Trophoblast cell (in vitro differentiated cells and primary cell): ENCODE measurements at regions not wholly inside any gene's neighbourhood (a gene's known extent, or its start where the extent isn't known, plus 50 kb on each side); places are given as distances from the start of the nearest gene placed in this dataset.

Source experiments
- DNase-seq, 2 donors: peaks; one replicate each; pipeline ENCODE4 v3.0.0-alpha.2; 2016
- H2AFZ ChIP-seq: 2 replicates; pipeline ENCODE4 v1.6.1; 2013; ENCODE audit warnings: low read length, moderate library complexity, mild to moderate bottlenecking; ENCODE audit not compliant: insufficient read depth, poor library complexity
- H2AK5ac ChIP-seq: 2 replicates; pipeline ENCODE4 v1.6.1; 2013; ENCODE audit warnings: mild to moderate bottlenecking, low read length
- H2BK120ac ChIP-seq: 2 replicates; pipeline ENCODE4 v1.6.1; 2013; ENCODE audit warnings: low read length, mild to moderate bottlenecking, moderate library complexity; ENCODE audit not compliant: insufficient read depth, poor library complexity
- H2BK12ac ChIP-seq: 2 replicates; pipeline ENCODE4 v1.6.1; 2013; ENCODE audit warnings: mild to moderate bottlenecking, low read length, moderate library complexity
- H2BK5ac ChIP-seq: 2 replicates; pipeline ENCODE4 v1.6.1; 2013; ENCODE audit warnings: low read length, low read depth, moderate library complexity, mild to moderate bottlenecking; ENCODE audit not compliant: poor library complexity
- H3K14ac ChIP-seq: 2 replicates; pipeline ENCODE4 v1.6.1; 2013; ENCODE audit warnings: mild to moderate bottlenecking, low read length
- H3K18ac ChIP-seq: 2 replicates; pipeline ENCODE4 v1.6.1; 2013; ENCODE audit warnings: mild to moderate bottlenecking, low read length
- H3K23ac ChIP-seq: 2 replicates; pipeline ENCODE4 v1.6.1; 2013; ENCODE audit warnings: low read length
- H3K27ac ChIP-seq: 2 replicates; pipeline ENCODE4 v1.5.1; 2013; ENCODE audit warnings: low read depth, mild to moderate bottlenecking, inconsistent platforms, low read length, moderate library complexity
- H3K27me3 ChIP-seq: 2 replicates; pipeline ENCODE4 v1.6.1; 2013; ENCODE audit warnings: inconsistent platforms, mild to moderate bottlenecking, low read length, moderate library complexity; ENCODE audit not compliant: insufficient read depth
- H3K36me3 ChIP-seq, 2 experiments: 1 replicate in 1 of 2; 2 replicates in 1 of 2; pipeline ENCODE4 v1.6.1; 2013; ENCODE audit warnings: low read length in 2 of 2, mild to moderate bottlenecking in 2 of 2, moderate library complexity in 1 of 2; ENCODE audit not compliant: insufficient read depth in 2 of 2, control insufficient read depth in 1 of 2
- H3K4ac ChIP-seq: 2 replicates; pipeline ENCODE4 v1.6.1; 2013; ENCODE audit warnings: low read depth, mild to moderate bottlenecking, low read length, moderate library complexity
- H3K4me1 ChIP-seq, 2 experiments: 1 replicate in 1 of 2; 2 replicates in 1 of 2; pipeline ENCODE4 v1.6.1; 2013; ENCODE audit warnings: low read length in 2 of 2, mild to moderate bottlenecking in 2 of 2, moderate library complexity in 1 of 2; ENCODE audit not compliant: insufficient read depth in 2 of 2, control insufficient read depth in 1 of 2
- H3K4me2 ChIP-seq: 2 replicates; pipeline ENCODE4 v1.6.1; 2013; ENCODE audit warnings: inconsistent platforms, mild to moderate bottlenecking, low read length, moderate library complexity
- H3K4me3 ChIP-seq: 2 replicates; pipeline ENCODE4 v1.5.1; 2013; ENCODE audit warnings: mild to moderate bottlenecking, low read depth, low read length, inconsistent platforms
- H3K79me1 ChIP-seq: one replicate; pipeline ENCODE4 v1.6.1; 2013; ENCODE audit warnings: low read length
- H3K79me2 ChIP-seq: 2 replicates; pipeline ENCODE4 v1.6.1; 2013; ENCODE audit warnings: low read length, mild to moderate bottlenecking; ENCODE audit not compliant: control insufficient read depth, insufficient read depth, poor library complexity
- H3K9ac ChIP-seq: 2 replicates; pipeline ENCODE4 v1.6.1; 2013; ENCODE audit warnings: mild to moderate bottlenecking, low read length
- H3K9me3 ChIP-seq: 2 replicates; pipeline ENCODE4 v1.6.1; 2013; ENCODE audit warnings: low read depth, mild to moderate bottlenecking, control low read depth, inconsistent platforms, low read length; ENCODE audit not compliant: insufficient read depth
- H4K12ac ChIP-seq: 2 replicates; pipeline ENCODE4 v1.6.1; 2013; ENCODE audit warnings: low read depth, mild to moderate bottlenecking, low read length, moderate library complexity
- H4K8ac ChIP-seq: 2 replicates; pipeline ENCODE4 v1.6.1; 2013; ENCODE audit warnings: low read depth, mild to moderate bottlenecking, low read length, moderate library complexity
- H4K91ac ChIP-seq: one replicate; pipeline ENCODE4 v1.6.1; 2013; ENCODE audit warnings: low read depth, mild to moderate bottlenecking, low read length, moderate library complexity
- WGBS: extraction: QIAGEN DNeasy Blood & Tissue Kit; methylation state at CpG from one replicate; pipeline ENCODE4 v1.1.7; 2013; ENCODE audit warnings: missing lambda C conversion rate; ENCODE audit not compliant: insufficient read length, insufficient coverage; ENCODE audit errors: extremely low coverage; 5-methylcytosine and 5-hydroxymethylcytosine counted together

- WGBS = no CpG with 5 or more reads among the region's 2 CpGs
- Histone ChIP-seq H3K27ac (no peak overlapping the region), H3K79me2 (no peaks in the 10 kb centered on the region), H2BK12ac (no peak overlapping the region), H2AK5ac (no peak overlapping the region), H2BK5ac (no peak overlapping the region), H3K14ac (no peak overlapping the region), H3K4me3 (no peak overlapping the region), H3K9ac (no peak overlapping the region), H4K8ac (no peak overlapping the region), H3K23ac (no peak overlapping the region), H2BK120ac (no peak overlapping the region), H3K4me2 (no peak overlapping the region), H3K9me3 (peaks cover 2% of the 10 kb centered on the region), H4K91ac (no peak overlapping the region), H3K4ac (no peak overlapping the region), H3K4me1 (no peaks in the 10 kb centered on the region), H3K79me1 (no peaks in the 10 kb centered on the region), H3K36me3 (no peaks in the 10 kb centered on the region), H3K18ac (no peak overlapping the region), H2AFZ (no peak overlapping the region), H3K27me3 (no peaks in the 10 kb centered on the region), H4K12ac (no peak overlapping the region)
- peak; percentile 27 to 66 for DNase-seq
Observed at GRCh38 chr13:23996456-23996855, 99.2 kb upstream of the C1QTNF9B start.

GRCh38 chr13:23999424-23999823, 102.1 kb upstream of the C1QTNF9B start:
- H3K9ac ChIP-seq = no peak overlapping the region
- no peak overlapping the region for H3K14ac ChIP-seq
- peaks cover 2% of the 10 kb centered on the region for H3K9me3 ChIP-seq
- H4K12ac ChIP-seq = no peak overlapping the region
- H3K36me3 ChIP-seq = no peaks in the 10 kb centered on the region
- no peak overlapping the region for H3K4ac ChIP-seq
- no peak overlapping the region for H2AK5ac ChIP-seq
- no peak overlapping the region for H3K4me3 ChIP-seq
- H3K4me1 ChIP-seq = no peaks in the 10 kb centered on the region
- H3K79me2 ChIP-seq = no peaks in the 10 kb centered on the region
- H3K27me3 ChIP-seq = no peaks in the 10 kb centered on the region
- no peak overlapping the region for H3K4me2 ChIP-seq
- H3K79me1 ChIP-seq = no peaks in the 10 kb centered on the region
- H2BK5ac ChIP-seq = no peak overlapping the region
- H3K27ac ChIP-seq = no peak overlapping the region
- H3K18ac ChIP-seq = no peak overlapping the region
- no peak overlapping the region for H2BK120ac ChIP-seq
- no peak overlapping the region for H4K8ac ChIP-seq
- no peak overlapping the region for H2AFZ ChIP-seq
- DNase-seq = no peak
- no peak overlapping the region for H3K23ac ChIP-seq
- H2BK12ac ChIP-seq = no peak overlapping the region
- H4K91ac ChIP-seq = no peak overlapping the region

DNA sequence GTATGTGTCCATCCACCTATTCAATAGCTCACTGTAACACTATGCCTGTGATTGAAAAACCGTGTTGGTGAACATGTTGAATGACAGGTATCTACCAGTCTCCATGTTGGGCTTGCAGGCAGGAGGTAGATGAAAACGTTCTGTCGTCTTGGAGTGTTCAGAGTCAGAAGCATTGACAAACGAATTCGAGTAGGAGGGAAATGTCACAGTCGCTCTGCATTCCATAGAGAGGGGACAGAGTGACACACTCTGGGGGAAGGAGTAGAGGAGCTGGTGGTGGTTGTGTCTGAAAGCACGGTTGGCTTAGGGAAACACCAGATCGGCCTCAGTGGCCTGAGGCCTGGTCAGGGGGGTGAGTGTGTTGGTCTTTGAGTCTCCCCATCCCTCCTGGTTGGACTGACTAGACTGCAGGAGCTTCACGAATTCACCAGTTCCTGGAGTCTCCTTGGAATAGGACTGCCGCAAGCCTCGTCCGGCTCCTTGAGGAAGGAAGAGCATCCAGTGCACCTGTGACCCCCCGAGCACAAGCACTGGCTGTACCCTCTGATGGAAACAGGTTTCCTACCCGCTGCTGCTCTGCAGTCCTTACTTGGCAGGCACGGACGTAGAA, 105.0 kb upstream of the C1QTNF9B start:
- Histone ChIP-seq H4K8ac (no peak overlapping the region), H3K4me2 (no peak overlapping the region), H3K79me2 (no peaks in the 10 kb centered on the region), H2AK5ac (no peak overlapping the region), H3K9ac (no peak overlapping the region), H2BK5ac (no peak overlapping the region), H3K4ac (no peak overlapping the region), H3K4me1 (peaks cover 3 to 4% of the 10 kb centered on the region in 2 experiments), H3K4me3 (no peak overlapping the region), H3K23ac (no peak overlapping the region), H4K12ac (no peak overlapping the region), H3K79me1 (no peaks in the 10 kb centered on the region), H2BK120ac (no peak overlapping the region), H3K36me3 (no peaks in the 10 kb centered on the region), H2AFZ (no peak overlapping the region), H3K9me3 (no peaks in the 10 kb centered on the region), H3K27me3 (no peaks in the 10 kb centered on the region), H3K27ac (no peak overlapping the region), H3K18ac (no peak overlapping the region), H2BK12ac (no peak overlapping the region), H3K14ac (no peak overlapping the region), H4K91ac (no peak overlapping the region)
- no peak for DNase-seq
- WGBS = no CpG with 5 or more reads among the region's 16 CpGs

GRCh38 chr13:24004142-24004899, 107.0 kb upstream of the C1QTNF9B start:
- no peaks in the 10 kb centered on the region for H3K9me3 ChIP-seq
- no peak overlapping the region for H4K91ac ChIP-seq
- H2BK12ac ChIP-seq = no peak overlapping the region
- no peaks in the 10 kb centered on the region for H3K27me3 ChIP-seq
- H3K18ac ChIP-seq = no peak overlapping the region
- no peak overlapping the region for H4K12ac ChIP-seq
- no peak overlapping the region for H3K14ac ChIP-seq
- no peaks in the 10 kb centered on the region for H3K79me2 ChIP-seq
- no peak overlapping the region for H2AK5ac ChIP-seq
- H3K23ac ChIP-seq = no peak overlapping the region
- no peak overlapping the region for H3K4ac ChIP-seq
- no peak overlapping the region for H3K9ac ChIP-seq
- H3K4me2 ChIP-seq = no peak overlapping the region
- no peak overlapping the region for H3K4me3 ChIP-seq
- no peak overlapping the region for H2AFZ ChIP-seq
- no peak overlapping the region for H4K8ac ChIP-seq
- no peak overlapping the region for H2BK5ac ChIP-seq
- no peak overlapping the region for H3K27ac ChIP-seq
- no peak for DNase-seq
- peaks cover 9 to 11% of the 10 kb centered on the region in 2 experiments for H3K4me1 ChIP-seq
- H3K79me1 ChIP-seq = peaks cover 3% of the 10 kb centered on the region
- no peak overlapping the region for H2BK120ac ChIP-seq
- H3K36me3 ChIP-seq = no peaks in the 10 kb centered on the region
- WGBS = no CpG with 5 or more reads among the region's 12 CpGs
